GM21529 (cell line): ENCODE measurements at regions not wholly inside any gene's neighbourhood (a gene's known extent, or its start where the extent isn't known, plus 50 kb on each side); places are given as distances from the start of the nearest gene placed in this dataset.
"Not testable (repeated sequence)": the region's sequence is repeated elsewhere in the genome, so short reads cannot be mapped to it uniquely, and the experiment has no call there.

Experiments
- ATAC-seq: cut with Tn5 transposase; IDR thresholded peaks from one replicate; pipeline ENCODE4 v1.9.1; 2021; ENCODE audit not compliant: unreplicated experiment

GRCh38 chr7:49099587-49100326 is 175.4 kb downstream of the CDC14C start:
- no peak for ATAC-seq

DNA sequence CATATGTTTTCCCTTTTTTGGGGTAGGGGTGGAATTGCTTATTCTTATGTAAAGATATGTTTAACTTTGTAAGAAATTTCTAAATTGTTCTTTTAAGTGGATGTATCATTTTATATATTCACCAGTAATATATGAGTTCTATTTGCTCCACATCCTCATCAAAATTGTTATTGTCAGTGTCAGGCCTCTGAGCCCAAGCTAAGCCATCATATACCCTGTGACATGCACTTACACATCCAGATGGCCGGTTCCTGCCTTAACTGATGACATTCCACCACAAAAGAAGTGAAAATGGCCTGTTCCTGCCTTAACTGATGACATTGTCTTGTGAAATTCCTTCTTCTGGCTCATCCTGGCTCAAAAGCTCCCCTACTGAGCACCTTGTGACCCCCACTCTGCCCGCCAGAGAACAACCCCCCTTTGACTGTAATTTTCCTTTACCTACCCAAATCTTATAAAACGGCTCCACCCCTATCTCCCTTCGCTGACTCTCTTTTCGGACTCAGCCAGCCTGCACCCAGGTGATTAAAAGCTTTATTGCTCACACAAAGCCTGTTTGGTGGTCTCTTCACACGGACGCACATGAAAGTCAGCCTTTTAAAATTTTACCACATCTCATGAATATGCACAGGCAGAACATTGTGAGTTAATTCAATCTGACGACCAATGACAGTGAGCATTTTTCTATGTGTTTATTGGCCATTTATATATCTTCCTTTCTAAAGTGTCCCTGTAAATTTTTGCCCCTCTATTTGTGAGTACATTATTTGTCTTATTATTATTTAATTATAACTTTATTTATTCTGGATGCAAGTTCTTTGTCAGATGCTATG is 176.8 kb downstream of the CDC14C start:
- ATAC-seq = not testable (repeated sequence)

DNA sequence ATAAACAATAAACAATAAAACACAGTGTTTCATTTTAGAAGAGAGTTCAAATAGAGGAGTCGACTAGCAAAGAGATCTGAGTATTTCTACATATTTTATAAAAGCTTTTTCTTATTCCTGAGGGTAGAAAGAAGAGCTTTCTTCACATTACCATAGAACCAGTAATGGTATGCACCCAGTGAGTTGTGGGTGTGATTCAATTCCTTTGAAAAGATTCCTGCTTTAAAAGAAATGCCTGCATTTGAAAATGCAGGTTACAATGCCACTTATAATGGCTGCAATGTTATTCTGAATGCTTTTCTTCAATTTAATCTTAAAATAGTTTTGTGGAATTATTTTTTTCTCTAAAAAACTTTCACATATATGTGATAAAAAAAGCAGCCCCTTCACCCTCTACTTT is 178.1 kb downstream of the CDC14C start:
- ATAC-seq = no peak

GRCh38 chr7:49111706-49112105 is 187.4 kb downstream of the CDC14C start:
- ATAC-seq = no peak

GRCh38 chr7:49112222-49112621 is 187.9 kb downstream of the CDC14C start:
- no peak for ATAC-seq

DNA sequence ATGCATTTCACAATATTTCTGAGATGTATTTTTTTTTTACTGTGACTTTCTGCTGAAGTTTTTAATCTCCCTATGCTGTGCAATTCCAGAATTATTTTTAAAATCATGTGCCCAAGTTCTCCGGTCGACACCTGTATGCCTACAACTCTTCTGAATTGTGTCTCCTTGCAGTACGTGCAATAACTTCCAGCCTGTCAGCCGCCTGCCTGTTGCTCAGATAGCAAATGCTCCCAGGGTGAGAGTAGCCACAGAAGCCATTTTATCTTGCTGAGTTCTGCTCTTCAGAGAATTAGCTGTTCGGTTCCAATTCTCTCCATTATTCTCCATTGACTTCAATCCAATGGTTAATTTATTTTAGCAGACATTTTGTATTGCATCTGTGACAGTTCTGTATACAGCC is 188.3 kb downstream of the CDC14C start:
- no peak for ATAC-seq

- no peak for ATAC-seq
Observed at GRCh38 chr7:49119706-49120105, 195.4 kb downstream of the CDC14C start.

- ATAC-seq = no peak
Observed at GRCh38 chr7:49125246-49125645, 200.9 kb downstream of the CDC14C start.

DNA sequence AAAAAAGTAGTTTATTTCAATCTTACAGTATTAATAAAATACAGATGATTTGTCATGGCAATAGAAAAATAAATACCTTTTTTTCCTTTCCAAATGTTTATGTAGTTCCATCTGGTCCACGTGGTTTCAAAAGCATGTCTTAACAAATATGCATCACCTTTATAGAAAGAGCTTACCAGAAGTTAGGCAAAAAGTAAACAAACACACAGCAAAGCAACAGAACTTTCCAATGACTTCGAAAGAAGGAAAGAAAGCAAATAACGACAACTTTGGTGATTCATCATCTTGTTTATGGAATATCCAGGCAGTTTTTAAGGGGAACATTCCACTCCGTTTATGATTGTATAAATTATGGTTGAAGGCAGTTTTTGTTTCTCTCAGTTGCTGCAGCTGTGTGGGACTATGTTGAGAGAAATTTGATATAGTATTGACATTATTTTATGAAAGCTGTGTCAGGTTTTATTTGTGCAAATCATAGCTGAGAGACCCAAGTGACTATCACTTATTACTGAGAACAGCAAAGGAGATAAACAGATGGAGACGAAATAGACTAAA is 203.1 kb downstream of the CDC14C start:
- no peak for ATAC-seq

DNA sequence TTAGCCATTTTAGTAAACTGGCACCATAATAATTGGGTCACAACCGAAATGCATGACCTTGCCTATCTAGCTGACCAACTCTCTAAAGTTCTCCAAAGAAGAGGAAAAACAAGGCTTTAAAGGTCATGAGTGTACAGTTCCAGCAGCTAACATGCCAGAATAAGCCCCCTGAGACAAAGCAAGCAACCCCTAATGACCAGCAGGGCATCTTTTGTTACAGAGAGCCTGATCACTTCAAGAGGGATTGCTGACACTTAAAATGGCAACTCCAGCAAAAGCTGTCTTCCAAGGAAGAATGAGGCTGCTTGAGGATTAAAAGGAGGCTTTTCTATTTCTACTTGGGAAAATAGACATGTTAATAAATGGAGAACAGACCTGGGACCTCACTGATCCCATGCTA is 213.6 kb downstream of the CDC14C start:
- ATAC-seq = no peak

GRCh38 chr7:49150486-49150885 is 226.1 kb downstream of the CDC14C start:
- no peak for ATAC-seq

GRCh38 chr7:49151146-49151545 is 226.8 kb downstream of the CDC14C start:
- ATAC-seq = no peak

DNA sequence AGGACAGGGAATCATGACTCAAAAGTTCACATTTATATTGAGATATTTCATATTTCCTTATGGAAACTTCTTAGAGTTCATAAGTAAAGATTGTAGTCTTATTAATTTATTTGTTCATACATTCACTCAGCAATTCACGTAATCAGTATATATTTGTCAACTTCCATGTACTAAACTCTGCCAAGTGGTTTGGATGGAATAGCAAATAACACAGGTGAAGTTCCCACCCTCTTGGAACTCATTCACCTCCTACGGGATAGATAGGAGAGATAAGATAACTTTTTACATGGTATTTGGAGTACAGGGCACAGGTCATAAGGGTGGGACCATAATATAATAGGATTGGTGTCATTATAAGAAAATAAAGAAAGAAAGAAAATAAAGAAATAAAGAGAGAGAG is 234.0 kb downstream of the CDC14C start:
- no peak for ATAC-seq

- ATAC-seq = no peak
Observed at GRCh38 chr7:49159536-49159935, 235.2 kb downstream of the CDC14C start.

DNA sequence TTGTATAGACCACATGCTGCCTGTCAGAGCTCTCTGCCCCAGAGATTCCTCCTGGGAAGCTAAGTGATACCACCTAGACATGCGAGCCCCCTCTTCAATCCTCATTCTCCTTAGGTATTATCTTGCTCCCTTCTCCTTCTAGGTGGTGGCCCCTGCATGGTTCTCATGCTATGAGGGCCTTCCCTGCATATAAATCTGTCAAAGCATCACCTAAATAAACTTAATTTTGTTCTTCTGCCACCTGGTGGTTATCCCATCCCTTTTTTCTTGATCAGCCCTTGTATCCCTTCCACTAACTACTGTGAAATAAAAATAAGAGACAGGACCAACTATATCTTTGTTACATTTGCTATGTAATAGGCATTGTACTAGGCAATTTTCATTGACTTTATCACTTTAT is 242.1 kb downstream of the CDC14C start:
- no peak for ATAC-seq

DNA sequence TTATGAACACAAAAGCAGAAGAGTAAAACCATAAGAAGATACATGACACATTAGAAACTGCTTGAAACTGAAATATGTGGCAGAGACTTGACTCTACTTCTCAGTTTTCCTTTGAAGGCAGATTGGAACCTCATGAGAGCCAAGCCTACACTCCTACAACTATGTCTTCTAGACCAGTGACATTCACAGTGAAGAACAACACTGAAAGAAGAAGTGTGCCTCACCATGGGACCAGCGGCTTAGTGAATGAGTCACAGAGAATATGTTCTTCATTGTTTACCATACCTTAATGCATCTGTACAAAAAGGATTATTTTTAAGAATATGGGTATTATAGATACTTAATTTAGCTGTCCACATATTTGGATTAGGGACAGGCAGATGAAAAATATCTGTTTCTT is 248.3 kb downstream of the CDC14C start:
- no peak for ATAC-seq

- no peak for ATAC-seq
Observed at GRCh38 chr7:49174396-49174795, 250.0 kb downstream of the CDC14C start.

- no peak for ATAC-seq
Observed at GRCh38 chr7:49187543-49188268, 263.4 kb downstream of the CDC14C start.

DNA sequence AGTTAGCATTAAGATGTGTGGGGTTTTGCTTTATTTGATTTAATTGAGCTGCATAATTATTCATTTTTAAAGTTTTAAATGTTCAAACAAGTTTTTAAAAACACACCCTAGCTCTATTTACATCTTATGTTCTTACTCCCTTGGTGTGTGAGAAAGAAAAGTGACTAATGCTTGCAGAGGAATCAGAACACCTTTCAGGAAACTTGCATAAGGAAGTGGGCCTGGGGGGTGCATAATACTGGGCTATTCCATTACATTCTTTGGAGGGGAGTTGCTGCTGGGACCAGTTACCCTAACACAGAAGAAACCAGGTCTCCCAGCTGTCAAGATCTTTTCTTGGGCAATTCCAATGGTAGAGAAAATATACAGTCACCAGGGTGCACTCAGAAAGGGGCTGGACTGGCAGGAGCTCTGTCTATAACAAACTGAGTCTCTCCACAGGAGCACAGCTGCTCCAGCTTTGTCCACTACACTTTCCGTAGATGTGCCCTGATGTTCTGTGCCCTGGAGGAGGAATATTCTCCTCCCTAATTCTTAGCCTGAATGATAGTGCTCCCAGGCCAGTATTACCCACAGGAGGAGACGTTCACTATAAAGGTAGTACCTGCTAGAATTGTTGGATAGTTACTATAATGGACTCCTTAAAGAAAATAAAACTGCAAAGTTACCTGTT is 304.2 kb downstream of the CDC14C start:
- ATAC-seq = no peak

DNA sequence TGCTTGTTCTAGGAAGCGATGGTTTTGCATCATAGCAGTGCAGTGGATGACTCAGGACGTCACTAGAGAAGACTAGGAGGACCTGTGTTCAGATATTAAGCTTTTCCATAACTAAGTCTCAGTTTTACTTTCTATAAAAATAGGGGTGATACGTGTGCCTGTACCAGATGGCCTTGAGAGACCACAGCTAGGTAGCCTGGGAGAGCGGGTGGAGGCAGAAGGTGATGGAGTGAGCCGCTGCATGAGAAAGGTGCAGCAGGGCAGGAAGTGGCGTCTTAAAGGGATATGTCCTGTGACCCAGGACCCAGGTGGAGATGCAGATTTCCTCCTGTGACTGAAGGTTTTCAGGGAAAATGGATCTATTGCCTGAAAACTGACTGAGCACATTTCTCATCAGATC is 304.9 kb downstream of the CDC14C start:
- no peak for ATAC-seq

DNA sequence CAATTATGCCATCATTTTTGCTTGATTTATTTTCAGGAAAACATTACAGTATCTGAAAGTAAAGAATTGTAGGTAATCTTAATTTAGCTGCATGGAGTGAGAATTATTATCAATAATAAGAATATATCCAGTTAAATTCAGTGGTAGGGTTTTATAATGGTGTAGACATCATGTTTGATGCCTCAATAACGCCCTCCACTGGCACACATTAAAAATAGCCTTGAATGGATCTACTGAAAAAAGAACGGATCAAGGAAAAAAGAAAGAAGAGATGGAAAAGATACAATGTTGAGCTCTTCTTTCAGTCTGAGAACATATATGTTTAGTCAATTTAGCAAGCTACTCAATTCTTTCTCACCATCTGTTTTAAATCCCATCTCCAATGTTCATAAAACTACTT is 319.2 kb downstream of the CDC14C start:
- no peak for ATAC-seq
